HEK293 (cell line): ENCODE measurements at regions not wholly inside any gene's neighbourhood (a gene's known extent, or its start where the extent isn't known, plus 50 kb on each side); places are given as distances from the start of the nearest gene placed in this dataset.

Experiments
- CTCF ChIA-PET: fragments of 350-600 bp; formaldehyde crosslinking; extraction: SDS; loops from one replicate; lab custom pipeline; 2021; ENCODE audit warnings: antibody characterized with exemption; lab: Yijun Ruan, JAX
- POLR2A ChIA-PET: fragments of 300-600 bp; formaldehyde crosslinking; extraction: SDS; loops from one replicate; lab custom pipeline; 2020; ENCODE audit warnings: antibody characterized with exemption, inconsistent platforms; lab: Yijun Ruan, JAX
- H3K27ac ChIP-seq: fragments of 200-500 bp; sonication (Bioruptor generic); 2 replicates; pipeline ENCODE4 v1.5.1; 2014; ENCODE audit warnings: low read depth, low read length, control low read depth, inconsistent platforms; ENCODE audit errors: extremely low read depth
- H3K36me3 ChIP-seq, 2 experiments: fragments of 200-500 bp in 1 of 2; sonication (Bioruptor generic) in 1 of 2; 1 replicate in 1 of 2; 2 replicates in 1 of 2; pipeline ENCODE4 v1.5.1; 2014 to 2017; ENCODE audit warnings: inconsistent platforms in 2 of 2, low read length in 2 of 2; ENCODE audit not compliant: control insufficient read depth in 2 of 2, insufficient read depth in 1 of 2
- H3K4me1 ChIP-seq: fragments of 200-500 bp; sonication (Bioruptor generic); 2 replicates; pipeline ENCODE4 v1.5.1; 2014; ENCODE audit warnings: mild to moderate bottlenecking, low read length, inconsistent platforms; ENCODE audit not compliant: control insufficient read depth, insufficient read depth
- H3K4me3 ChIP-seq: 2 replicates; pipeline ENCODE4 v1.5.1; 2011; ENCODE audit warnings: low read depth, mild to moderate bottlenecking, control low read depth, low read length, moderate library complexity
- H3K9me3 ChIP-seq: fragments of 200-500 bp; sonication (Bioruptor generic); 2 replicates; pipeline ENCODE4 v1.5.1; 2014; ENCODE audit warnings: low read depth, low read length, inconsistent platforms; ENCODE audit not compliant: control insufficient read depth, insufficient read depth
- KLF10 ChIP-seq: fragments of 450-650 bp; IDR thresholded peaks from 2 replicates; pipeline ENCODE4 v1.5.1; 2018; ENCODE audit warnings: missing biosample characterization, mild to moderate bottlenecking, missing genetic modification characterization
- KLF16 ChIP-seq: fragments of 450-650 bp; formaldehyde crosslinking; IDR thresholded peaks from 2 replicates; pipeline ENCODE4 v1.5.1; 2017; ENCODE audit warnings: missing biosample characterization, missing genetic modification characterization
- KLF8 ChIP-seq: fragments of 450-650 bp; formaldehyde crosslinking; IDR thresholded peaks from 2 replicates; pipeline ENCODE4 v1.5.1; 2016; ENCODE audit warnings: missing biosample characterization, missing genetic modification characterization
- SALL2 ChIP-seq: fragments of 450-650 bp; formaldehyde crosslinking; IDR thresholded peaks from 2 replicates; pipeline ENCODE4 v1.5.0; 2017; ENCODE audit warnings: missing biosample characterization, mild to moderate bottlenecking, missing genetic modification characterization, borderline replicate concordance
- TCF7L2 ChIP-seq: IDR thresholded peaks from 2 replicates; pipeline ENCODE4 v1.6.1; 2011; ENCODE audit warnings: low read depth, mild to moderate bottlenecking, inconsistent platforms, low read length, moderate library complexity, borderline replicate concordance
- ZBTB21 ChIP-seq: fragments of 450-650 bp; formaldehyde crosslinking; IDR thresholded peaks from 2 replicates; pipeline ENCODE4 v1.5.1; 2017; ENCODE audit warnings: missing biosample characterization, missing genetic modification characterization
- ZBTB6 ChIP-seq: fragments of 450-650 bp; formaldehyde crosslinking; IDR thresholded peaks from 2 replicates; pipeline ENCODE4 v1.5.1; 2017; ENCODE audit warnings: missing biosample characterization, missing genetic modification characterization
- ZFP37 ChIP-seq: fragments of 450-650 bp; formaldehyde crosslinking; IDR thresholded peaks from 2 replicates; pipeline ENCODE4 v1.5.1; 2016; ENCODE audit warnings: missing biosample characterization, missing genetic modification characterization
- ZNF155 ChIP-seq: fragments of 450-650 bp; formaldehyde crosslinking; IDR thresholded peaks from 2 replicates; pipeline ENCODE4 v1.5.1; 2016; ENCODE audit warnings: missing biosample characterization, missing genetic modification characterization
- ZNF202 ChIP-seq: fragments of 450-650 bp; formaldehyde crosslinking; IDR thresholded peaks from 2 replicates; pipeline ENCODE4 v1.5.1; 2016; ENCODE audit warnings: missing biosample characterization, missing genetic modification characterization, borderline replicate concordance
- ZNF23 ChIP-seq: fragments of 450-650 bp; formaldehyde crosslinking; IDR thresholded peaks from 2 replicates; pipeline ENCODE4 v1.5.1; 2016; ENCODE audit warnings: missing biosample characterization, missing genetic modification characterization, borderline replicate concordance
- ZNF292 ChIP-seq: fragments of 450-650 bp; formaldehyde crosslinking; IDR thresholded peaks from 2 replicates; pipeline ENCODE4 v1.5.1; 2016; ENCODE audit warnings: low read depth, missing biosample characterization, missing genetic modification characterization, borderline replicate concordance
- ZNF324 ChIP-seq: fragments of 450-650 bp; formaldehyde crosslinking; IDR thresholded peaks from 2 replicates; pipeline ENCODE4 v1.5.1; 2016; ENCODE audit warnings: missing biosample characterization, missing genetic modification characterization
- ZNF423 ChIP-seq: fragments of 450-650 bp; formaldehyde crosslinking; IDR thresholded peaks from 2 replicates; pipeline ENCODE4 v1.5.1; 2016; ENCODE audit warnings: missing biosample characterization, missing genetic modification characterization
- ZNF514 ChIP-seq: fragments of 450-650 bp; formaldehyde crosslinking; IDR thresholded peaks from 2 replicates; pipeline ENCODE4 v1.5.1; 2016; ENCODE audit warnings: missing biosample characterization, missing genetic modification characterization
- ZNF529 ChIP-seq: fragments of 450-650 bp; formaldehyde crosslinking; IDR thresholded peaks from 2 replicates; pipeline ENCODE4 v1.5.1; 2017; ENCODE audit warnings: missing genetic modification characterization, missing biosample characterization; ENCODE audit not compliant: insufficient replicate concordance
- ZNF555 ChIP-seq: fragments of 450-650 bp; formaldehyde crosslinking; conservative IDR thresholded peaks from 2 replicates; pipeline ENCODE4 v1.5.1; 2017; ENCODE audit warnings: missing biosample characterization, mild to moderate bottlenecking, missing genetic modification characterization, inconsistent platforms
- ZNF624 ChIP-seq: fragments of 450-650 bp; formaldehyde crosslinking; IDR thresholded peaks from 2 replicates; pipeline ENCODE4 v1.5.1; 2017; ENCODE audit warnings: missing biosample characterization, missing genetic modification characterization
- TF ChIP-seq, protein P1 (sequence below): sonication (generic); formaldehyde crosslinking; IDR thresholded peaks from 2 replicates; pipeline ENCODE4 v1.8.1; 2022; ENCODE audit warnings: mild to moderate bottlenecking, moderate library complexity, missing genetic modification reagents
- TF ChIP-seq, protein P2 (sequence below): fragments of 450-650 bp; formaldehyde crosslinking; IDR thresholded peaks from 2 replicates; pipeline ENCODE4 v1.5.1; 2017; ENCODE audit warnings: missing biosample characterization, missing genetic modification characterization

DNA sequence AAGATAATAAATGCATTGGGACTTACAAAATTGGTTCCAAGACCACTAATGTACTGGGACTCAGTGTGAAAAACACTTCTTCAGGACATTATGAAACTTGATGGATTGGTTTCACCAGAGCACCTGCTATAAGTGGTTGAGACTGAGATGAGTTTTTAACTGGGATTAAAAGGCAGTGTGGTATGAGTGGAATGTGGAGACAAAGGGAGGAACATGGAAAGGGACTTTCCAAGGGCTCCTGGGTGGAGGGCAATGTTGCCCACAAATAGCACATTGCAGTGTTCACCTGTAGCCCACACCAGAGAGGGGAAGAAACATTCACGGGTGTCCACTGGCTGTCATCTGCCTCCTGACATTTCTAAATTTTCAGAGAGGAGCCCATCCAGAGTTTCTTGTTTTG is 253.3 kb upstream of the TANK start:
- H3K4me3 ChIP-seq: no peak overlapping the region
- POLR2A ChIA-PET: no interaction called here
- H3K27ac ChIP-seq: no peak overlapping the region
- CTCF ChIA-PET: no interaction called here
- H3K4me1 ChIP-seq: no peaks in the 10 kb centered on the region; the same call in 1 of the 2 replicates
- TF ChIP-seq ZNF202 (tag by site-specific recombination) (no peak), ZNF324 (tag by site-specific recombination) (no peak), ZNF23 (tag by site-specific recombination) (no peak), ZNF555 (tag by site-specific recombination) (no peak)
- TF ChIP-seq, all 188 proteins: peak for 0
- no peaks in the 10 kb centered on the region for H3K9me3 ChIP-seq
- H3K36me3 ChIP-seq: no peaks in the 10 kb centered on the region

- Histone ChIP-seq H3K4me3 (no peak overlapping the region), H3K9me3 (no peaks in the 10 kb centered on the region), H3K4me1 (no peaks in the 10 kb centered on the region; the same call in 1 of the 2 replicates), H3K36me3 (no peaks in the 10 kb centered on the region), H3K27ac (no peak overlapping the region)
- POLR2A ChIA-PET: no interaction called here
- CTCF ChIA-PET: no interaction called here
- TF ChIP-seq KLF8 (tag by site-specific recombination) (no peak), ZNF324 (tag by site-specific recombination) (no peak), ZFP37 (no peak), KLF16 (tag by site-specific recombination) (no peak), ZBTB21 (tag by site-specific recombination) (no peak), ZBTB6 (tag by site-specific recombination) (no peak)
- TF ChIP-seq, protein P1, sequence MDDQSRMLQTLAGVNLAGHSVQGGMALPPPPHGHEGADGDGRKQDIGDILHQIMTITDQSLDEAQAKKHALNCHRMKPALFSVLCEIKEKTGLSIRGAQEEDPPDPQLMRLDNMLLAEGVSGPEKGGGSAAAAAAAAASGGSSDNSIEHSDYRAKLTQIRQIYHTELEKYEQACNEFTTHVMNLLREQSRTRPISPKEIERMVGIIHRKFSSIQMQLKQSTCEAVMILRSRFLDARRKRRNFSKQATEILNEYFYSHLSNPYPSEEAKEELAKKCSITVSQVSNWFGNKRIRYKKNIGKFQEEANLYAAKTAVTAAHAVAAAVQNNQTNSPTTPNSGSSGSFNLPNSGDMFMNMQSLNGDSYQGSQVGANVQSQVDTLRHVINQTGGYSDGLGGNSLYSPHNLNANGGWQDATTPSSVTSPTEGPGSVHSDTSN (CRISPR knock-in tag): no peak
- TF ChIP-seq, protein P2, sequence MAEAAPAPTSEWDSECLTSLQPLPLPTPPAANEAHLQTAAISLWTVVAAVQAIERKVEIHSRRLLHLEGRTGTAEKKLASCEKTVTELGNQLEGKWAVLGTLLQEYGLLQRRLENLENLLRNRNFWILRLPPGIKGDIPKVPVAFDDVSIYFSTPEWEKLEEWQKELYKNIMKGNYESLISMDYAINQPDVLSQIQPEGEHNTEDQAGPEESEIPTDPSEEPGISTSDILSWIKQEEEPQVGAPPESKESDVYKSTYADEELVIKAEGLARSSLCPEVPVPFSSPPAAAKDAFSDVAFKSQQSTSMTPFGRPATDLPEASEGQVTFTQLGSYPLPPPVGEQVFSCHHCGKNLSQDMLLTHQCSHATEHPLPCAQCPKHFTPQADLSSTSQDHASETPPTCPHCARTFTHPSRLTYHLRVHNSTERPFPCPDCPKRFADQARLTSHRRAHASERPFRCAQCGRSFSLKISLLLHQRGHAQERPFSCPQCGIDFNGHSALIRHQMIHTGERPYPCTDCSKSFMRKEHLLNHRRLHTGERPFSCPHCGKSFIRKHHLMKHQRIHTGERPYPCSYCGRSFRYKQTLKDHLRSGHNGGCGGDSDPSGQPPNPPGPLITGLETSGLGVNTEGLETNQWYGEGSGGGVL: no peak
Measured at GRCh38 chr2:160907738-160908137, 252.5 kb upstream of the TANK start.

- H3K9me3 ChIP-seq: no peaks in the 10 kb centered on the region
- no peak overlapping the region for H3K4me3 ChIP-seq
- H3K27ac ChIP-seq: no peak overlapping the region
- no peaks in the 10 kb centered on the region for H3K36me3 ChIP-seq
- TF ChIP-seq ZNF529 (tag by site-specific recombination) (no peak), SALL2 (tag by site-specific recombination) (no peak), ZNF514 (tag by site-specific recombination) (no peak), TCF7L2 (no peak), ZNF555 (tag by site-specific recombination) (no peak), ZNF155 (no peak), ZNF624 (tag by site-specific recombination) (no peak), KLF10 (tag by site-specific recombination) (no peak), ZNF423 (tag by site-specific recombination) (no peak), ZNF292 (tag by site-specific recombination) (no peak)
- no peaks in the 10 kb centered on the region; the same call in 1 of the 2 replicates for H3K4me1 ChIP-seq
- ChIA-PET POLR2A (no interaction called here), CTCF (no interaction called here)
Measured at GRCh38 chr2:160908157-160908556, 252.1 kb upstream of the TANK start.
